ACC112 (cell line): ENCODE measurements at regions not wholly inside any gene's neighbourhood (a gene's known extent, or its start where the extent isn't known, plus 50 kb on each side); places are given as distances from the start of the nearest gene placed in this dataset.
A peak's percentile ranks its signal among the peaks of the same experiment; 100 is the strongest.

Experiments used
- H2AFZ ChIP-seq: fragments of 200-600 bp; sonication (generic); one replicate; pipeline ENCODE4 v1.6.0; 2017; ENCODE audit warnings: antibody characterized with exemption, low read length; ENCODE audit not compliant: unreplicated experiment
- H3K27ac ChIP-seq: fragments of 200-600 bp; sonication (generic); 2 replicates; pipeline ENCODE4 v1.5.1; 2014; ENCODE audit warnings: low read depth, mild to moderate bottlenecking, antibody characterized with exemption, low read length, moderate library complexity
- H3K27me3 ChIP-seq: fragments of 200-600 bp; sonication (generic); 2 replicates; pipeline ENCODE4 v1.6.1; 2014; ENCODE audit warnings: mild to moderate bottlenecking, antibody characterized with exemption, low read length, moderate library complexity, mixed read lengths; ENCODE audit not compliant: insufficient read depth
- H3K36me3 ChIP-seq: fragments of 200-600 bp; sonication (generic); 2 replicates; pipeline ENCODE4 v1.6.1; 2016; ENCODE audit warnings: mild to moderate bottlenecking, antibody characterized with exemption, low read length, moderate library complexity, mixed read lengths; ENCODE audit not compliant: insufficient read depth
- H3K4me1 ChIP-seq: fragments of 200-600 bp; sonication (generic); one replicate; pipeline ENCODE4 v1.6.1; 2016; ENCODE audit warnings: low read length, mixed read lengths; ENCODE audit not compliant: insufficient read depth, unreplicated experiment, control insufficient read depth
- H3K4me3 ChIP-seq: fragments of 200-600 bp; sonication (generic); 2 replicates; pipeline ENCODE4 v1.5.1; 2014; ENCODE audit warnings: mild to moderate bottlenecking, low read depth, low read length
- H3K79me2 ChIP-seq: fragments of 200-600 bp; sonication (generic); one replicate; pipeline ENCODE4 v1.6.0; 2016; ENCODE audit warnings: low read length; ENCODE audit not compliant: control insufficient read depth, unreplicated experiment, insufficient read depth

GRCh38 chr1:218711001-218711400, 365.9 kb downstream of the TGFB2 start:
- Histone ChIP-seq H3K4me3 (peak overlapping the region; percentile 7; the same call in 1 of the 2 replicates), H3K79me2 (no peaks in the 10 kb centered on the region), H3K4me1 (peaks cover 35% of the 10 kb centered on the region), H3K27ac (peak overlapping the region; percentile 76), H2AFZ (no peak overlapping the region), H3K27me3 (no peaks in the 10 kb centered on the region), H3K36me3 (no peaks in the 10 kb centered on the region)

GRCh38 chr1:218711884-218712674, 366.9 kb downstream of the TGFB2 start:
- Histone ChIP-seq H3K4me3 (peak overlapping the region; percentile 8; the same call in 1 of the 2 replicates), H3K4me1 (peaks cover 25% of the 10 kb centered on the region), H3K27ac (peak overlapping the region; percentile 76), H3K36me3 (no peaks in the 10 kb centered on the region; the same call in 1 of the 2 replicates), H2AFZ (peak overlapping the region; percentile 39), H3K27me3 (no peaks in the 10 kb centered on the region), H3K79me2 (no peaks in the 10 kb centered on the region)

GRCh38 chr1:218712677-218713076, 367.5 kb downstream of the TGFB2 start:
- H3K27me3 ChIP-seq, result no peaks in the 10 kb centered on the region
- peak overlapping the region; percentile 76 for H3K27ac ChIP-seq
- no peak overlapping the region for H3K4me3 ChIP-seq
- H3K36me3 ChIP-seq, result no peaks in the 10 kb centered on the region; the same call in 1 of the 2 replicates
- H3K4me1 ChIP-seq, result peaks cover 30% of the 10 kb centered on the region
- H3K79me2 ChIP-seq, result no peaks in the 10 kb centered on the region
- H2AFZ ChIP-seq, result no peak overlapping the region

- Histone ChIP-seq H3K36me3 (no peaks in the 10 kb centered on the region; the same call in 1 of the 2 replicates), H3K4me1 (peaks cover 34% of the 10 kb centered on the region), H3K4me3 (no peak overlapping the region), H3K27me3 (no peaks in the 10 kb centered on the region), H3K27ac (no peak overlapping the region), H2AFZ (no peak overlapping the region), H3K79me2 (no peaks in the 10 kb centered on the region)
Measured at GRCh38 chr1:218715961-218716669, 371.0 kb downstream of the TGFB2 start.

- H3K27me3 ChIP-seq, result no peaks in the 10 kb centered on the region
- no peaks in the 10 kb centered on the region; the same call in 1 of the 2 replicates for H3K36me3 ChIP-seq
- H2AFZ ChIP-seq, result peak overlapping the region; percentile 88
- no peaks in the 10 kb centered on the region for H3K79me2 ChIP-seq
- H3K27ac ChIP-seq, result peak overlapping the region; percentile 52
- no peak overlapping the region for H3K4me3 ChIP-seq
- H3K4me1 ChIP-seq, result peaks cover 22% of the 10 kb centered on the region
Measured at GRCh38 chr1:218717575-218717974, 372.4 kb downstream of the TGFB2 start.

- Histone ChIP-seq H3K27ac (peak overlapping the region; percentile 52), H2AFZ (peak overlapping the region; percentile 88), H3K4me3 (no peak overlapping the region), H3K79me2 (no peaks in the 10 kb centered on the region), H3K36me3 (no peaks in the 10 kb centered on the region; the same call in 1 of the 2 replicates), H3K27me3 (no peaks in the 10 kb centered on the region), H3K4me1 (peaks cover 19% of the 10 kb centered on the region)
Measured at GRCh38 chr1:218718206-218718605, 373.1 kb downstream of the TGFB2 start.

GRCh38 chr1:218718977-218719376, 373.8 kb downstream of the TGFB2 start:
- peaks cover 19% of the 10 kb centered on the region for H3K4me1 ChIP-seq
- H3K79me2 ChIP-seq, result no peaks in the 10 kb centered on the region
- H3K36me3 ChIP-seq, result no peaks in the 10 kb centered on the region; the same call in 1 of the 2 replicates
- H3K27ac ChIP-seq, result no peak overlapping the region
- no peak overlapping the region for H3K4me3 ChIP-seq
- H2AFZ ChIP-seq, result no peak overlapping the region
- no peaks in the 10 kb centered on the region for H3K27me3 ChIP-seq

- no peak overlapping the region for H3K4me3 ChIP-seq
- H2AFZ ChIP-seq, result no peak overlapping the region
- H3K79me2 ChIP-seq, result no peaks in the 10 kb centered on the region
- H3K27me3 ChIP-seq, result no peaks in the 10 kb centered on the region
- no peaks in the 10 kb centered on the region for H3K4me1 ChIP-seq
- H3K27ac ChIP-seq, result no peak overlapping the region
- H3K36me3 ChIP-seq, result no peaks in the 10 kb centered on the region
Measured at GRCh38 chr1:218728898-218729565, 383.9 kb downstream of the TGFB2 start.

GRCh38 chr1:218735436-218736032, 390.4 kb downstream of the TGFB2 start:
- Histone ChIP-seq H3K36me3 (no peaks in the 10 kb centered on the region), H3K4me1 (peaks cover 16% of the 10 kb centered on the region), H3K79me2 (no peaks in the 10 kb centered on the region), H3K27ac (peak overlapping the region; percentile 11; the same call in 1 of the 2 replicates), H3K4me3 (no peak overlapping the region), H2AFZ (no peak overlapping the region), H3K27me3 (no peaks in the 10 kb centered on the region)

- no peak overlapping the region for H3K27ac ChIP-seq
Measured at GRCh38 chr1:218739426-218739825, 394.3 kb downstream of the TGFB2 start.

More at GRCh38 chr1:218739426-218739825, 394.3 kb downstream of the TGFB2 start:
- Histone ChIP-seq H3K36me3 (no peaks in the 10 kb centered on the region), H3K79me2 (no peaks in the 10 kb centered on the region), H3K27me3 (no peaks in the 10 kb centered on the region), H3K4me3 (no peak overlapping the region), H3K4me1 (peaks cover 16% of the 10 kb centered on the region), H2AFZ (no peak overlapping the region)
